PC-9 (cell line): ENCODE measurements at regions not wholly inside any gene's neighbourhood (a gene's known extent, or its start where the extent isn't known, plus 50 kb on each side); places are given as distances from the start of the nearest gene placed in this dataset.

Source experiments
- CTCF ChIP-seq: fragments of 200-600 bp; sonication (generic); conservative IDR thresholded peaks from 2 replicates; pipeline ENCODE4 v1.6.1; 2017; ENCODE audit warnings: mixed run types, antibody characterized with exemption, mild to moderate bottlenecking, moderate library complexity
- EZH2 ChIP-seq: fragments of 200-600 bp; sonication (generic); IDR thresholded peaks from 2 replicates; pipeline ENCODE4 v1.8.0; 2017; ENCODE audit warnings: antibody characterized with exemption, low read depth

GRCh38 chr10:16280595-16280994 lies 156.2 kb upstream of the PTER start:
- no peak for TF ChIP-seq CTCF
- TF ChIP-seq EZH2 = no peak
